Astrocyte (in vitro differentiated cells and primary cell): ENCODE measurements at regions not wholly inside any gene's neighbourhood (a gene's known extent, or its start where the extent isn't known, plus 50 kb on each side); places are given as distances from the start of the nearest gene placed in this dataset.

Source experiments
- DNase-seq: peaks from one replicate; pipeline ENCODE4 v3.0.0-alpha.2; 2010; ENCODE audit warnings: low read depth
- FAIRE-seq: peaks from 2 replicates; lab custom pipeline; 2011; peaks lifted over from hg19 to GRCh38; lab: Jason Lieb, UNC
- H2AFZ ChIP-seq: 2 replicates; pipeline ENCODE4 v1.6.0; 2012; ENCODE audit warnings: low read depth, low read length, inconsistent platforms
- H3K27ac ChIP-seq: 2 replicates; pipeline ENCODE4 v1.5.1; 2011; ENCODE audit warnings: low read depth, low read length, inconsistent platforms
- H3K27me3 ChIP-seq: 2 replicates; pipeline ENCODE4 v1.6.0; 2011; ENCODE audit warnings: low read length, inconsistent platforms; ENCODE audit not compliant: insufficient read depth
- H3K36me3 ChIP-seq: 2 replicates; pipeline ENCODE4 v1.5.1; 2011; ENCODE audit warnings: low read length, inconsistent platforms; ENCODE audit not compliant: insufficient read depth
- H3K4me1 ChIP-seq: 2 replicates; pipeline ENCODE4 v1.5.1; 2011; ENCODE audit warnings: low read length, inconsistent platforms; ENCODE audit not compliant: insufficient read depth
- H3K4me2 ChIP-seq: 2 replicates; pipeline ENCODE4 v1.6.0; 2012; ENCODE audit warnings: low read length, inconsistent platforms
- H3K4me3 ChIP-seq: 2 replicates; pipeline ENCODE4 v1.5.1; 2011; ENCODE audit warnings: low read depth, mild to moderate bottlenecking, low read length, inconsistent platforms; ENCODE audit not compliant: insufficient read depth
- H3K79me2 ChIP-seq: 2 replicates; pipeline ENCODE4 v1.6.0; 2012; ENCODE audit warnings: mild to moderate bottlenecking, low read length, inconsistent platforms; ENCODE audit not compliant: insufficient read depth
- H3K9ac ChIP-seq: 2 replicates; pipeline ENCODE4 v1.6.0; 2012; ENCODE audit warnings: mild to moderate bottlenecking, low read length, inconsistent platforms
- H3K9me3 ChIP-seq: 2 replicates; pipeline ENCODE4 v1.5.1; 2012; ENCODE audit warnings: low read depth, mild to moderate bottlenecking, low read length, inconsistent platforms; ENCODE audit not compliant: insufficient read depth
- H4K20me1 ChIP-seq: 2 replicates; pipeline ENCODE4 v1.6.0; 2012; ENCODE audit warnings: low read length, inconsistent platforms; ENCODE audit not compliant: insufficient read depth
- H3K27ac Mint-ChIP-seq: one replicate; pipeline ENCODE4 v1.8.0; 2021; ENCODE audit warnings: mild to moderate bottlenecking, mixed read lengths; ENCODE audit not compliant: unreplicated experiment
- H3K27me3 Mint-ChIP-seq: one replicate; pipeline ENCODE4 v1.8.0; 2021; ENCODE audit warnings: low read depth, mixed read lengths; ENCODE audit not compliant: unreplicated experiment
- H3K36me3 Mint-ChIP-seq: one replicate; pipeline ENCODE4 v1.8.0; 2021; ENCODE audit warnings: low read depth, mixed read lengths; ENCODE audit not compliant: unreplicated experiment
- H3K4me1 Mint-ChIP-seq: one replicate; pipeline ENCODE4 v1.8.0; 2021; ENCODE audit warnings: low read depth, mixed read lengths; ENCODE audit not compliant: unreplicated experiment
- H3K4me3 Mint-ChIP-seq: one replicate; pipeline ENCODE4 v1.8.0; 2021; ENCODE audit warnings: mild to moderate bottlenecking, moderate library complexity, mixed read lengths; ENCODE audit not compliant: unreplicated experiment
- H3K9me3 Mint-ChIP-seq: one replicate; pipeline ENCODE4 v1.8.0; 2021; ENCODE audit warnings: mild to moderate bottlenecking, mixed read lengths; ENCODE audit not compliant: unreplicated experiment
- EZH2 ChIP-seq: IDR thresholded peaks from 2 replicates; pipeline ENCODE4 v1.6.1; 2012; ENCODE audit warnings: mild to moderate bottlenecking, low read length, inconsistent platforms; ENCODE audit not compliant: insufficient read depth
- TF ChIP-seq, protein P1 (sequence below): IDR thresholded peaks from 2 replicates; pipeline ENCODE4 v1.5.1; 2011; ENCODE audit warnings: low read depth, mild to moderate bottlenecking, inconsistent platforms, low read length, moderate library complexity; ENCODE audit not compliant: insufficient read depth

DNA sequence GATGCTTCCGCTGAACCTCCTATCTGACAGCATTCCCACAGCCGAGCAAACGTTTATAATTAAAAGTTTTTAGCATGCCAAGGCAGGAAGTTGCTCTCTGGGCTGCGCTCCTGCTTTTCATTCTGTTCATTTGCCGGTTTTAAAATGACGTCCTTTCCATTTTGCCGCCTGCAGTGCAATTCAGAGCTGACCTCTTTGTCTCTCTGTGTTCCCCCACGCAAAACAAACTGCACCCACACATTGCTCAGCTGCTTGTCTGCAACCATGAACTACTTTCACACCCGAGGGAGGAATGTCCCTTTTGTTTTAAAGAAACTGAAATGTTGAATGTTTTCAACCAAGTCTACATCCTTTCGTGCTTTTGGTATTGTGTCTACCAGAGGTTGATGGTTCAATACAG lies 416.5 kb downstream of the EFNB2 start:
- Histone ChIP-seq H2AFZ (peak overlapping the region; percentile 75), H3K9ac (peak overlapping the region; percentile 32), H3K27ac (no peak overlapping the region), H3K27me3 (no peaks in the 10 kb centered on the region), H3K9me3 (no peaks in the 10 kb centered on the region), H3K4me1 (peaks cover 21% of the 10 kb centered on the region), H3K36me3 (no peaks in the 10 kb centered on the region), H4K20me1 (no peaks in the 10 kb centered on the region), H3K79me2 (no peaks in the 10 kb centered on the region), H3K4me2 (peak overlapping the region; percentile 71), H3K4me3 (no peak overlapping the region)
- H3K27ac Mint-ChIP-seq, result no peak overlapping the region
- H3K36me3 Mint-ChIP-seq, result no peaks in the 10 kb centered on the region
- DNase-seq (peak; percentile 57), FAIRE-seq (no peak)
- H3K27me3 Mint-ChIP-seq, result no peaks in the 10 kb centered on the region
- TF ChIP-seq, protein P1, sequence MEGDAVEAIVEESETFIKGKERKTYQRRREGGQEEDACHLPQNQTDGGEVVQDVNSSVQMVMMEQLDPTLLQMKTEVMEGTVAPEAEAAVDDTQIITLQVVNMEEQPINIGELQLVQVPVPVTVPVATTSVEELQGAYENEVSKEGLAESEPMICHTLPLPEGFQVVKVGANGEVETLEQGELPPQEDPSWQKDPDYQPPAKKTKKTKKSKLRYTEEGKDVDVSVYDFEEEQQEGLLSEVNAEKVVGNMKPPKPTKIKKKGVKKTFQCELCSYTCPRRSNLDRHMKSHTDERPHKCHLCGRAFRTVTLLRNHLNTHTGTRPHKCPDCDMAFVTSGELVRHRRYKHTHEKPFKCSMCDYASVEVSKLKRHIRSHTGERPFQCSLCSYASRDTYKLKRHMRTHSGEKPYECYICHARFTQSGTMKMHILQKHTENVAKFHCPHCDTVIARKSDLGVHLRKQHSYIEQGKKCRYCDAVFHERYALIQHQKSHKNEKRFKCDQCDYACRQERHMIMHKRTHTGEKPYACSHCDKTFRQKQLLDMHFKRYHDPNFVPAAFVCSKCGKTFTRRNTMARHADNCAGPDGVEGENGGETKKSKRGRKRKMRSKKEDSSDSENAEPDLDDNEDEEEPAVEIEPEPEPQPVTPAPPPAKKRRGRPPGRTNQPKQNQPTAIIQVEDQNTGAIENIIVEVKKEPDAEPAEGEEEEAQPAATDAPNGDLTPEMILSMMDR, result no peak
- no peak for TF ChIP-seq EZH2
- H3K4me3 Mint-ChIP-seq, result no peak overlapping the region
- H3K4me1 Mint-ChIP-seq, result peaks cover 31% of the 10 kb centered on the region
- H3K9me3 Mint-ChIP-seq, result no peaks in the 10 kb centered on the region

GRCh38 chr13:106118050-106118449 lies 417.4 kb downstream of the EFNB2 start:
- H3K36me3 ChIP-seq, result no peaks in the 10 kb centered on the region
- peaks cover 21% of the 10 kb centered on the region for H3K4me1 ChIP-seq
- no peaks in the 10 kb centered on the region for H4K20me1 ChIP-seq
- H3K4me2 ChIP-seq, result peak overlapping the region; percentile 71
- TF ChIP-seq, protein P1, result no peak
- no peak for TF ChIP-seq EZH2
- Mint-ChIP-seq H3K4me3 (no peak overlapping the region), H3K36me3 (no peaks in the 10 kb centered on the region), H3K9me3 (no peaks in the 10 kb centered on the region), H3K27me3 (no peaks in the 10 kb centered on the region), H3K4me1 (peaks cover 31% of the 10 kb centered on the region), H3K27ac (peak overlapping the region; percentile 36)
- H2AFZ ChIP-seq, result peak overlapping the region; percentile 7
- DNase-seq, result peak; percentile 49
- H3K79me2 ChIP-seq, result no peaks in the 10 kb centered on the region
- no peaks in the 10 kb centered on the region for H3K27me3 ChIP-seq
- no peaks in the 10 kb centered on the region for H3K9me3 ChIP-seq
- no peak overlapping the region for H3K27ac ChIP-seq
- no peak overlapping the region for H3K4me3 ChIP-seq
- peak; percentile 5 for FAIRE-seq
- no peak overlapping the region for H3K9ac ChIP-seq

GRCh38 chr13:106117640-106118039 lies 417.8 kb downstream of the EFNB2 start:
- Histone ChIP-seq H3K4me3 (no peak overlapping the region), H3K4me1 (peaks cover 21% of the 10 kb centered on the region), H3K27ac (no peak overlapping the region), H3K27me3 (no peaks in the 10 kb centered on the region), H2AFZ (no peak overlapping the region), H3K9ac (no peak overlapping the region), H4K20me1 (no peaks in the 10 kb centered on the region), H3K9me3 (no peaks in the 10 kb centered on the region), H3K4me2 (no peak overlapping the region), H3K36me3 (no peaks in the 10 kb centered on the region), H3K79me2 (no peaks in the 10 kb centered on the region)
- DNase-seq, result no peak
- no peaks in the 10 kb centered on the region for H3K9me3 Mint-ChIP-seq
- no peak for TF ChIP-seq EZH2
- TF ChIP-seq, protein P1, result no peak
- H3K27me3 Mint-ChIP-seq, result no peaks in the 10 kb centered on the region
- FAIRE-seq, result no peak
- H3K27ac Mint-ChIP-seq, result no peak overlapping the region
- H3K36me3 Mint-ChIP-seq, result no peaks in the 10 kb centered on the region
- H3K4me3 Mint-ChIP-seq, result no peak overlapping the region
- peaks cover 31% of the 10 kb centered on the region for H3K4me1 Mint-ChIP-seq
